ENCODE measurements at regions not wholly inside any gene's neighbourhood (a gene's known extent, or its start where the extent isn't known, plus 50 kb on each side); places are given as distances from the start of the nearest gene placed in this dataset.

- TF ChIP-seq CTCF (IDR thresholded peaks at IDR 0.05) (no peak), POLR2A (IDR thresholded peaks at IDR 0.05) (no peak), POLR2AphosphoS5 (IDR thresholded peaks at IDR 0.05; ENCODE audit: insufficient read depth in 1 of 2, low read depth in 1 of 2) (no peak)
These were observed 191.7 kb upstream of the TPM1 start for GRCh38 chr15:62850791-62851291.
